OCI-LY3 (cell line): ENCODE measurements at regions not wholly inside any gene's neighbourhood (a gene's known extent, or its start where the extent isn't known, plus 50 kb on each side); places are given as distances from the start of the nearest gene placed in this dataset.

Source experiments
- H2AFZ ChIP-seq: fragments of 200-600, 300-600 bp; shearing (Covaris generic); 2 replicates; pipeline ENCODE4 v1.6.0; 2014; ENCODE audit warnings: antibody characterized with exemption, low read depth, low read length
- H3K27ac ChIP-seq: fragments of 200-600, 300-600 bp; sonication (generic); 2 replicates; pipeline ENCODE4 v1.5.1; 2014; ENCODE audit warnings: mild to moderate bottlenecking, low read length, moderate library complexity, mixed read lengths
- H3K27me3 ChIP-seq: fragments of 200-600, 300-600 bp; sonication (generic); 2 replicates; pipeline ENCODE4 v1.6.1; 2014; ENCODE audit warnings: low read depth, low read length, mixed read lengths
- H3K36me3 ChIP-seq: fragments of 200-600, 300-600 bp; sonication (generic); replicated peaks from 2 replicates; pipeline ENCODE3; 2014; ENCODE audit warnings: low read depth, low read length, mixed read lengths
- H3K4me1 ChIP-seq: fragments of 300-600, 200-600 bp; sonication (generic); 2 replicates; pipeline ENCODE4 v1.6.1; 2014; ENCODE audit warnings: low read length, mixed read lengths
- H3K4me2 ChIP-seq: fragments of 200-600, 300-600 bp; sonication (generic); 2 replicates; pipeline ENCODE4 v1.6.1; 2014; ENCODE audit warnings: low read length, mixed read lengths
- H3K4me3 ChIP-seq: fragments of 300-600, 200-600 bp; sonication (generic); 2 replicates; pipeline ENCODE4 v1.5.1; 2014; ENCODE audit warnings: antibody characterized with exemption, mild to moderate bottlenecking, low read length, moderate library complexity
- H3K79me2 ChIP-seq: fragments of 300-600, 200-600 bp; shearing (Covaris generic); 2 replicates; pipeline ENCODE4 v1.6.1; 2014; ENCODE audit warnings: mild to moderate bottlenecking, low read length, mixed read lengths
- H3K9ac ChIP-seq: fragments of 300-600, 200-600 bp; shearing (Covaris generic); 2 replicates; pipeline ENCODE4 v1.6.0; 2014; ENCODE audit warnings: mild to moderate bottlenecking, low read length, moderate library complexity
- H3K9me3 ChIP-seq: fragments of 200-600, 300-600 bp; shearing (Covaris generic); 2 replicates; pipeline ENCODE4 v1.6.1; 2014; ENCODE audit warnings: low read length, mixed read lengths; ENCODE audit not compliant: insufficient read depth
- H4K20me1 ChIP-seq: fragments of 200-600, 300-600 bp; sonication (generic); 2 replicates; pipeline ENCODE4 v1.6.1; 2016; ENCODE audit warnings: low read length, mixed read lengths; ENCODE audit not compliant: insufficient read depth
- EZH2phosphoT487 ChIP-seq: fragments of 200-600 bp; shearing (Covaris generic); IDR thresholded peaks from 2 replicates; pipeline ENCODE4 v1.6.1; 2018; ENCODE audit warnings: antibody characterized with exemption, mixed run types, low read depth
- TF ChIP-seq, protein P1 (sequence below): fragments of 200-600, 300-600 bp; sonication (generic); IDR thresholded peaks from 2 replicates; pipeline ENCODE4 v1.5.1; 2014; ENCODE audit warnings: antibody characterized with exemption, low read length, low read depth

DNA sequence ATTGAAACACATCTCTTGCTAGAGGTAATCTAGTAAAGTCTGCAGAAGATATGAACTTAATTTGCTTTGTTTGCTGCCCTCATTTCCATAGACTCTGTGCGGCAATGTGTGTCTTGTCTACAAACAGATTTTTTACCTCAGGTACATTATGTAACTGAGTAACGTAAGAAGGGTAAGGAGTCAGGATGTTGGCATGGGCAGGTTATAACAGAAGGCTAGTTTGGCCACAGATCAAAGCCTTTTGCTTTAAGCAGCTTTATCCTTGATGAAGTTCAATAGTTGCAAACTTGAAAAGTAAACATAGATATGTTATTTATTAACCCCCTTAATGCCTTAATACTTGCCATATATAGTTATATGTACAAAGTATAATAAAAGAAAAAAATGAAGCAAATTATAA, 391.6 kb upstream of the FKBP1C start:
- Histone ChIP-seq H3K9ac (no peak overlapping the region), H3K36me3 (no peaks in the 10 kb centered on the region), H3K79me2 (no peaks in the 10 kb centered on the region), H3K4me2 (no peak overlapping the region), H2AFZ (no peak overlapping the region), H3K27ac (no peak overlapping the region), H3K9me3 (no peaks in the 10 kb centered on the region), H4K20me1 (no peaks in the 10 kb centered on the region), H3K4me3 (no peak overlapping the region), H3K27me3 (no peaks in the 10 kb centered on the region), H3K4me1 (peaks cover 14% of the 10 kb centered on the region)
- TF ChIP-seq EZH2phosphoT487, result no peak
- TF ChIP-seq, protein P1, sequence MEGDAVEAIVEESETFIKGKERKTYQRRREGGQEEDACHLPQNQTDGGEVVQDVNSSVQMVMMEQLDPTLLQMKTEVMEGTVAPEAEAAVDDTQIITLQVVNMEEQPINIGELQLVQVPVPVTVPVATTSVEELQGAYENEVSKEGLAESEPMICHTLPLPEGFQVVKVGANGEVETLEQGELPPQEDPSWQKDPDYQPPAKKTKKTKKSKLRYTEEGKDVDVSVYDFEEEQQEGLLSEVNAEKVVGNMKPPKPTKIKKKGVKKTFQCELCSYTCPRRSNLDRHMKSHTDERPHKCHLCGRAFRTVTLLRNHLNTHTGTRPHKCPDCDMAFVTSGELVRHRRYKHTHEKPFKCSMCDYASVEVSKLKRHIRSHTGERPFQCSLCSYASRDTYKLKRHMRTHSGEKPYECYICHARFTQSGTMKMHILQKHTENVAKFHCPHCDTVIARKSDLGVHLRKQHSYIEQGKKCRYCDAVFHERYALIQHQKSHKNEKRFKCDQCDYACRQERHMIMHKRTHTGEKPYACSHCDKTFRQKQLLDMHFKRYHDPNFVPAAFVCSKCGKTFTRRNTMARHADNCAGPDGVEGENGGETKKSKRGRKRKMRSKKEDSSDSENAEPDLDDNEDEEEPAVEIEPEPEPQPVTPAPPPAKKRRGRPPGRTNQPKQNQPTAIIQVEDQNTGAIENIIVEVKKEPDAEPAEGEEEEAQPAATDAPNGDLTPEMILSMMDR, result no peak

DNA sequence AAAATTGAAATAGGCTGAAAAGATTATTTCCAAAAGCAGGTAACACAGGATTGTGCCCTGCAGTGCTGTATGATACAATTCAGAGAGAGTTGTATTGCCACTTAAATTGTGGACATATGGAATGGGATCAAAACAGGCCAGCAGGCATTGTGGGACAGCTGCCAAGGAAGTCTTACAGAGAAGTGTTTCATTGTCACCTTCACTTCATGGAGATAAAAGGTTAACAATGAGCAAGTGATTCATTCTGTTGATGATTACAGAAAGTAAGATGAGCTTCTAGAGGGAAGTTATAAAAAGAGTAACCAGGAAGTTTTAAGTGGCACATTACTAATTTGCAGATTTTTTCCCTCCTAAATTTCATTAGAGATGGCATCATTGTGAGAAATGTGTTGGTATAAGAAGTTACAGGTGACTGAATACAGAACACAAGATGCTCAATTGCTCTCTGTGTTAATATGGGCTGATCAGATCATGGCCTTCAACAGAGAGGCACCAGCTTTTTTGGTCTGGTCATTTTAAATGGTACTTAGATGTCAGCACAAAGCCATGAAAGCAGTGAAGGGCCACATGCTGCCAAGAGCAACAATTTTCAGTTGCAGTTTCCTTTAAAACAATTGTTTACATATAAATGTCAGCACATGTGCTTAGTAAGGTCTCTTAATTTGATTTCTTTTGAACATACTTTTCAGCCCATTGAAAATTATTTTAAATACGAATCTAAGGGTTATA, 402.5 kb upstream of the FKBP1C start:
- no peak overlapping the region for H3K4me2 ChIP-seq
- peak overlapping the region; percentile 11; the same call in 1 of the 2 replicates for H2AFZ ChIP-seq
- H3K27ac ChIP-seq, result no peak overlapping the region
- H3K79me2 ChIP-seq, result no peaks in the 10 kb centered on the region
- H3K4me3 ChIP-seq, result no peak overlapping the region
- H3K4me1 ChIP-seq, result no peaks in the 10 kb centered on the region
- H3K9ac ChIP-seq, result no peak overlapping the region
- no peaks in the 10 kb centered on the region for H4K20me1 ChIP-seq
- H3K36me3 ChIP-seq, result no peaks in the 10 kb centered on the region
- no peaks in the 10 kb centered on the region for H3K9me3 ChIP-seq
- TF ChIP-seq EZH2phosphoT487, result no peak
- TF ChIP-seq, protein P1, result no peak
- H3K27me3 ChIP-seq, result no peaks in the 10 kb centered on the region

DNA sequence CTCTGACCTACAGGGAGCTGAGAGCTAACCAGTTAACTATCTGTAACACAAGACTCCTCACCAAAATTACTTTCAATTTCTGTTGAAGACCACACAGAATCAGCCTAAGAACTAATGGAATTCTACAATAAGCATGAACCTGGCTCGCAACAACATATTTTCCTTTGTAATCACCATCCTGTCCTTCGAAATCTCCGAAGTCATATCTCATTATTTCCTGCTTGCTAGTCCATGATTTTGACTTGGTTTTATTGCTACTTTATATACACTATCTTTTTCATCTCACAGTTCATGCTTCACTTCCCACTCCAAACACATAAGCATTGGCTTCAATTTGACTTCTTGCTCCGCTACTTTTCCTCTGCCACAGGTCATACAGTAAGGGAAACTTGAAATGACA, 405.8 kb upstream of the FKBP1C start:
- Histone ChIP-seq H3K4me1 (no peaks in the 10 kb centered on the region), H3K27ac (no peak overlapping the region), H2AFZ (no peak overlapping the region), H3K4me2 (no peak overlapping the region), H3K27me3 (no peaks in the 10 kb centered on the region), H3K4me3 (no peak overlapping the region), H3K36me3 (no peaks in the 10 kb centered on the region), H3K79me2 (no peaks in the 10 kb centered on the region), H3K9ac (no peak overlapping the region), H4K20me1 (no peaks in the 10 kb centered on the region), H3K9me3 (no peaks in the 10 kb centered on the region)
- TF ChIP-seq, protein P1, result no peak
- TF ChIP-seq EZH2phosphoT487, result no peak

DNA sequence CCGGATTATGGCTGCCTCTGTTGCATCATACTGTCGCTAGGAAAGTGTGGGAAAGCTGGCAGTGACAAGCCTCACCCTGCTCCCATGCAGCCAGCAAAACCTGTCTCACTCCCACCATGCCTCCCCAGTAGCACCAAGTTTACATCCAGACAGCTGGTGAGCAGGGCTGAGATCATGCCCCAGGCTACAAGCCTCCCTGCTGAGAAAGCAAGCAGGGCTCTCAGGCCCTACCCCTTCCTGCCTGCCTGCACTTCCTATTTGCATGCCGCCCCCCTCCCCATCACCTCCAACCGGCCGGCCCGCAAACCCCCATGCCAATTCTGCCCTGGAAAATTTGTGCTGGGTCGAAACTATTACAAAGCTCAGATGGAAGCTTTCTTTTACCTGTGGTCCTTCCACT, 408.2 kb upstream of the FKBP1C start:
- Histone ChIP-seq H3K79me2 (no peaks in the 10 kb centered on the region), H3K4me2 (no peak overlapping the region), H3K27me3 (no peaks in the 10 kb centered on the region), H3K4me3 (no peak overlapping the region), H3K27ac (no peak overlapping the region), H3K9me3 (no peaks in the 10 kb centered on the region), H4K20me1 (no peaks in the 10 kb centered on the region), H3K4me1 (no peaks in the 10 kb centered on the region), H3K36me3 (no peaks in the 10 kb centered on the region), H2AFZ (no peak overlapping the region), H3K9ac (no peak overlapping the region)
- TF ChIP-seq, protein P1, result no peak
- TF ChIP-seq EZH2phosphoT487, result no peak
